ENCODE measurements at regions not wholly inside any gene's neighbourhood (a gene's known extent, or its start where the extent isn't known, plus 50 kb on each side); places are given as distances from the start of the nearest gene placed in this dataset.
"Not testable (repeated sequence)": the region's sequence is repeated elsewhere in the genome, so short reads cannot be mapped to it uniquely, and the experiment has no call there.

DNA sequence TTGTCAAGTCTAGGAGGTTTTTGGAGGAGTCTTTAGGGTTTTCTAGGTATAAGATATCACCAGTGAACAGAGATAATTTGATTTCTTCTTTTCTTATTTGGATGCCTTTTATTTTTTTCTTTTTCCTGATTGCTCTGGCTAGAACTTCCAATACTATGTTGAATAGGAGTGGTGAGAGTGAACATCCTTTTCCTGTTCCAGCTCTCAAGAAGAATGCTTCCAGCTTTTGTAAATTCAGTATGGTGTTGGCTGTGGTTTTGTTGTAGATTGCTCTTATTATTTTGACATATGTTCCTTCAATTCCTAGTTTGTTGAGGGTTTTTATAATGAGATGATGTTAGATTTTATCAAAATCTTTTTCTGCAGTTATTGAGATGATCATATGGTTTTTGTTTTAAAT is 165.6 kb upstream of the WDFY3 start:
- H3K36me3 ChIP-seq (ENCODE audit: control insufficient read depth in 1 of 2, insufficient read depth in 2 of 2, low read length in 1 of 2), result no peaks in the 10 kb centered on the region
- intact Hi-C loops (cut with DNase I), result no loop called here
- H3K9me3 ChIP-seq (ENCODE audit: control insufficient read depth, low read length), result peaks cover 3% of the 10 kb centered on the region
- no peak overlapping the region for H3K4me3 ChIP-seq (ENCODE audit: low read length in 2 of 2)
- ATAC-seq (ENCODE audit: low FRiP score) (no peak), DNase-seq (no peak)
- H3K27ac ChIP-seq (ENCODE audit: low read depth in 1 of 2, low read length in 2 of 2), result no peak overlapping the region
- no peaks in the 10 kb centered on the region for H3K4me1 ChIP-seq (ENCODE audit: control insufficient read depth in 1 of 2, insufficient read depth in 2 of 2, low read length in 2 of 2)
- no peaks in the 10 kb centered on the region for H3K27me3 ChIP-seq (ENCODE audit: control insufficient read depth in 1 of 2, insufficient read depth in 2 of 2, low read length in 1 of 2)

DNA sequence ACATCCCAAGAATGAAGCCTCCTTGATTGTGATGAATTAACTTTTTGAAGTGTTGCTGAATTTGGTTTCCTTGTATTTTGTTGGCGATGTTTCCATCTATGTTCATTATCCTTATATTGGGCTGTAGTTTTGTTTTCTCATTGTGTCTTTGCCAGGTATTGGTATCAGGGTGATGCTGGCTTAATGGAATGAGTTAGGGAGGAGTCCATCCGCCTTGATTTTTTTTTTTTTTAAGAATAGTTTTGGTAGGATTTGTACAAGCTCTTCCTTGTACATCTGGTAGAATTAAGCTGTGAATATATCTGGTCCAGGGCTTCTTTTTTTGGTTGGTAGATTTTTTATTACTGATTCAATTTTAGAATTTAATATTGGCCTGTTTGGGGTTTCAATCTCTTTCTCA is 166.1 kb upstream of the WDFY3 start:
- Histone ChIP-seq H3K36me3 (ENCODE audit: control insufficient read depth in 1 of 2, insufficient read depth in 2 of 2, low read length in 1 of 2) (no peaks in the 10 kb centered on the region), H3K9me3 (ENCODE audit: control insufficient read depth, low read length) (peaks cover 3% of the 10 kb centered on the region), H3K27me3 (ENCODE audit: control insufficient read depth in 1 of 2, insufficient read depth in 2 of 2, low read length in 1 of 2) (no peaks in the 10 kb centered on the region), H3K4me3 (ENCODE audit: low read length in 2 of 2) (no peak overlapping the region), H3K4me1 (ENCODE audit: control insufficient read depth in 1 of 2, insufficient read depth in 2 of 2, low read length in 2 of 2) (no peaks in the 10 kb centered on the region), H3K27ac (ENCODE audit: low read depth in 1 of 2, low read length in 2 of 2) (no peak overlapping the region)
- ATAC-seq (ENCODE audit: low FRiP score) (no peak), DNase-seq (no peak)
- WGBS, 2 donors, result 88 to 93% methylated on average over 2 of the region's 2 CpGs
- intact Hi-C loops (cut with DNase I), result no loop called here

DNA sequence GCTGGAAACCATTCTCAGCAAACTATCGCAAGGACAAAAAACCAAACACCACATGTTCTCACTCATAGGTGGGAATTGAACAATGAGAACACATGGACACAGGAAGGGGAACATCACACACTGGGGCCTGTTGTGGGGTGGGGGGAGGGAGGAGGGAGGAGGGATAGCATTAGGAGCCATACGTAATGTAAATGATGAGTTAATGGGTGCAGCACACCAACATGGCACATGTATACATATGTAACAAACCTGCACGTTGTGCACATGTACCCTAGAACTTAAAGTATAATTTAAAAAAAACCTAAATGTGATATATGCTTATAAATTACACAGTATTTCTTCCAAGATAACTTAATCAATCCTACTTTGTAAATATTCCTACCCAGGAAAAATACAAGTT is 173.3 kb upstream of the WDFY3 start:
- intact Hi-C loops (cut with DNase I); H3K27me3 ChIP-seq (ENCODE audit: control insufficient read depth in 1 of 2, insufficient read depth in 2 of 2, low read length in 1 of 2); H3K4me3 ChIP-seq (ENCODE audit: low read length in 2 of 2); ATAC-seq (ENCODE audit: low FRiP score); DNase-seq; H3K27ac ChIP-seq (ENCODE audit: low read depth in 1 of 2, low read length in 2 of 2); H3K4me1 ChIP-seq (ENCODE audit: control insufficient read depth in 1 of 2, insufficient read depth in 2 of 2, low read length in 2 of 2); H3K9me3 ChIP-seq (ENCODE audit: control insufficient read depth, low read length); H3K36me3 ChIP-seq (ENCODE audit: control insufficient read depth in 1 of 2, insufficient read depth in 2 of 2, low read length in 1 of 2): not testable (repeated sequence)
- 91 to 94% methylated on average over 3 of the region's 3 CpGs for WGBS, 2 donors

DNA sequence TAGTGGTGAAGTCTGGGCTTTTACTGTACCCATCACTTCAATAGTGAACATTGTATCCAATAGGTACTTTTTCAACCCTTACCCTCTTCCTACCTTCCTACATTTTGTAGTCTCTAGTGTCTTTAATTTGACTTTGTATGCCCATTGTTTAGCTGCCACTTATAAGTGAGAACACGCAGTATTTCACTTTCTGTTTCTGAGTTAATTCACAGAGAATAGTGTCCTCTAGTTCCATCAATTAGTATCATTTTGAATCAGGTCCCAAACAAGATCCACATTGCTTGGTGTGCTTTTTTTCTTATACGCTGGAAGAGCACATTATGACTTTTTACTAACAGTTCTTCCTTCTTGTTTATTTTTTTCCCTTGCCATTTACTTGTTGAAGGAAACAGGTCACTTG is 176.0 kb upstream of the WDFY3 start:
- intact Hi-C loops (cut with DNase I), result no loop called here
- no peak for ATAC-seq (ENCODE audit: low FRiP score)

DNA sequence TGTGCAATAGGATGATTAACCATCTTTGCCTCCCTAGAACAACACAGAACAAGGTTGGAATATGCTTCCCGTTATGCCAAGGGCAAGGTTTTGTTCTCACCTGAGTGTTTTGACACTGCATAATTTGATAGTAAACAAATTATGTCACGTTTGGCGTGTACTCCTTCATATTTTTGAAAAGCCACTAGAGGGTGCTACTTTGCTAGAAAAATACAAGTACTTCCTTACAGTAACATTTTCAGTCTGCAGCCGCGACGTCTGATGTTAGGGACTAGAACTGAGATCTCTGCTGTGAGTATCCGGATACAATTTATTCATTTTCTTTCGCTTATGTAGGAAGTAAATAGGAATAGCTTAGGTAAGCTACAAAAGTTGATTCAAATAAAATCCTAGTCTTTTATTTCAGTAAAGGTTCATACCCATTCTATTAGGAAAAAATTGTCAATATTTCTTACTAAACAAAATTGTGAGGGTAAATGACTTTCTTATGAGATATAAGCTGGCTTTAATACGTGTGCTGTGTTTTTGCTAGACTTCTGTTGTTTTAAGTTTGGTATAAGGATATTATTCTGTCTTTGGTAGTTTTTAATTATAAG is 181.1 kb upstream of the WDFY3 start:
- Histone ChIP-seq H3K9me3 (ENCODE audit: control insufficient read depth, low read length) (no peaks in the 10 kb centered on the region), H3K27ac (ENCODE audit: low read depth in 1 of 2, low read length in 2 of 2) (no peak overlapping the region), H3K4me1 (ENCODE audit: control insufficient read depth in 1 of 2, insufficient read depth in 2 of 2, low read length in 2 of 2) (no peaks in the 10 kb centered on the region), H3K27me3 (ENCODE audit: control insufficient read depth in 1 of 2, insufficient read depth in 2 of 2, low read length in 1 of 2) (no peaks in the 10 kb centered on the region), H3K36me3 (ENCODE audit: control insufficient read depth in 1 of 2, insufficient read depth in 2 of 2, low read length in 1 of 2) (no peaks in the 10 kb centered on the region), H3K4me3 (ENCODE audit: low read length in 2 of 2) (no peak overlapping the region)
- DNase-seq (peak in 1 of 2 donors; percentile 61), ATAC-seq (ENCODE audit: low FRiP score) (peak; percentile 71)
- intact Hi-C loops (cut with DNase I), result loop anchor here (5.0 kb wide), 2 partner anchors 600 to 895 kb away; no protein-coding TSS in a partner anchor
- WGBS, 2 donors, result 5 to 6% methylated on average over 9 of the region's 9 CpGs

More for the DNA sequence above, 176.0 kb upstream of the WDFY3 start:
- Histone ChIP-seq H3K9me3 (ENCODE audit: control insufficient read depth, low read length) (no peaks in the 10 kb centered on the region), H3K4me3 (ENCODE audit: low read length in 2 of 2) (no peak overlapping the region), H3K27me3 (ENCODE audit: control insufficient read depth in 1 of 2, insufficient read depth in 2 of 2, low read length in 1 of 2) (no peaks in the 10 kb centered on the region), H3K36me3 (ENCODE audit: control insufficient read depth in 1 of 2, insufficient read depth in 2 of 2, low read length in 1 of 2) (no peaks in the 10 kb centered on the region), H3K27ac (ENCODE audit: low read depth in 1 of 2, low read length in 2 of 2) (no peak overlapping the region), H3K4me1 (ENCODE audit: control insufficient read depth in 1 of 2, insufficient read depth in 2 of 2, low read length in 2 of 2) (no peaks in the 10 kb centered on the region)
- no peak for DNase-seq
- WGBS, 2 donors, result 76 to 77% methylated on average over 2 of the region's 2 CpGs

DNA sequence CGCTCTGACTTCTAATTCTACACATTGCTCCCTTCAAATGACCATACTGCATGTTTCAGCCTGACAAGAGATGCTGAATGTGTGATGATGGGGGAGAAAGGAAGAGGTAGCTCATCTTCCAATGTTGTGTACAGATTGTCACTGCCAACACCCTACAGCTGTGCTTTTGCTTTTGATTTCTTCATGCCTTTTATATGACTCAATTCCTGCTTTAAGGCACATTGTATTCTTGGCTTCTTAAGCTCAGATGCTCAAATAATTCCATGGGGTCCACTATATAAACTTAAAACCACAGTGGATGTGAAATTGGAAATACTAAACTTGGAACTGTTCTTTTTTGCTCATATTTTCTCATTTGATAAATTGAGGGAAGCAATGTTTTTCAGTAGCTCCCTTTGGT is 183.2 kb upstream of the WDFY3 start:
- no peak for ATAC-seq (ENCODE audit: low FRiP score)

DNA sequence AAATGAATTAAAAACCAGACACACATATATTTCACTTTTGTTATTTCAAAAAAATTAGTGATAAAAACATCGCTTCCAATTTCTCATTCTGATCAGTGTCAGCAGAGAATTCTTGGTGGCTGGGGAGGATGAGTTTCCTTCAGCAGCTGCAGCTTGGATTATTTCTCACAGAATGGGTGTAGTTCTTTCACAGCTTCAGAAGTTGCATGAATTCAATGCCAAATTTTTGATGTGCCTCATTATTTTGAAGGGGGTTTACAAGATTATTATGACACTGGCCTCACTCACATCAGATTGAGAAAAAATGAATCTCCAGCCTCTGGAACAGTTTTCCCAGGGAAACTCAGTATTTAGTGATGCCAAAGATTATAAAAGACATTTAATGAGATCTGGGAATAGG is 184.9 kb upstream of the WDFY3 start:
- Histone ChIP-seq H3K4me3 (ENCODE audit: low read length in 2 of 2) (no peak overlapping the region), H3K4me1 (ENCODE audit: control insufficient read depth in 1 of 2, insufficient read depth in 2 of 2, low read length in 2 of 2) (no peaks in the 10 kb centered on the region), H3K36me3 (ENCODE audit: control insufficient read depth in 1 of 2, insufficient read depth in 2 of 2, low read length in 1 of 2) (no peaks in the 10 kb centered on the region), H3K27ac (ENCODE audit: low read depth in 1 of 2, low read length in 2 of 2) (no peak overlapping the region), H3K27me3 (ENCODE audit: control insufficient read depth in 1 of 2, insufficient read depth in 2 of 2, low read length in 1 of 2) (no peaks in the 10 kb centered on the region), H3K9me3 (ENCODE audit: control insufficient read depth, low read length) (no peaks in the 10 kb centered on the region)
- ATAC-seq (ENCODE audit: low FRiP score), result no peak
- intact Hi-C loops (cut with DNase I), result loop anchor here (5.0 kb wide), 2 partner anchors 596 to 896 kb away; no protein-coding TSS in a partner anchor
- 91 to 97% methylated on average over 1 of the region's 1 CpG for WGBS, 2 donors
- no peak for DNase-seq

More for the DNA sequence above, 183.2 kb upstream of the WDFY3 start:
- WGBS, 2 donors, result 88 to 92% methylated on average over 1 of the region's 1 CpG
- no peak for DNase-seq
- intact Hi-C loops (cut with DNase I), result loop anchor here (5.0 kb wide), 3 partner anchors 598 to 898 kb away; no protein-coding TSS in a partner anchor
- Histone ChIP-seq H3K27me3 (ENCODE audit: control insufficient read depth in 1 of 2, insufficient read depth in 2 of 2, low read length in 1 of 2) (no peaks in the 10 kb centered on the region), H3K36me3 (ENCODE audit: control insufficient read depth in 1 of 2, insufficient read depth in 2 of 2, low read length in 1 of 2) (no peaks in the 10 kb centered on the region), H3K4me3 (ENCODE audit: low read length in 2 of 2) (no peak overlapping the region), H3K27ac (ENCODE audit: low read depth in 1 of 2, low read length in 2 of 2) (no peak overlapping the region), H3K9me3 (ENCODE audit: control insufficient read depth, low read length) (no peaks in the 10 kb centered on the region), H3K4me1 (ENCODE audit: control insufficient read depth in 1 of 2, insufficient read depth in 2 of 2, low read length in 2 of 2) (no peaks in the 10 kb centered on the region)

DNA sequence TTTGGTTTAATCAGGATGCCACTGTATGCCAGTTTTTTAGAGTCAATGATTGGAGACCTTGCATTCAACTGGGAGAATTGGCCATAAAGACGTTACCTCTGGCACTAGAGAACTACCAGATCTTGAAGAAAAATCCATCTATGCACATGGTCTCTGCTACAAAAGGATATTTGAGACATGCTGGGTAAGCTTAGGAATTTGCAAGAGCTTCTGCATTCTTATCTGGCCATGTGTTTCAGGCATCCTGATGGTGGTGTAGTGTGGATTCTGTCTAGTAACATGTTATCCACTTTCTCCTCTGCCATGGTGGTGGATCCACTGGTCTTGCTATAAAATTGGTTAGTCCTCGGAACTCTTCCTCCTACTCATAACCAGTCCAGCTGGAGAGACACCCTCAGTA is 185.3 kb upstream of the WDFY3 start:
- Histone ChIP-seq H3K27ac (ENCODE audit: low read depth in 1 of 2, low read length in 2 of 2) (no peak overlapping the region), H3K4me1 (ENCODE audit: control insufficient read depth in 1 of 2, insufficient read depth in 2 of 2, low read length in 2 of 2) (no peaks in the 10 kb centered on the region), H3K4me3 (ENCODE audit: low read length in 2 of 2) (no peak overlapping the region), H3K36me3 (ENCODE audit: control insufficient read depth in 1 of 2, insufficient read depth in 2 of 2, low read length in 1 of 2) (no peaks in the 10 kb centered on the region), H3K9me3 (ENCODE audit: control insufficient read depth, low read length) (no peaks in the 10 kb centered on the region), H3K27me3 (ENCODE audit: control insufficient read depth in 1 of 2, insufficient read depth in 2 of 2, low read length in 1 of 2) (no peaks in the 10 kb centered on the region)
- intact Hi-C loops (cut with DNase I), result loop anchor here (5.0 kb wide), 2 partner anchors 596 to 896 kb away; no protein-coding TSS in a partner anchor
- ATAC-seq (ENCODE audit: low FRiP score) (no peak), DNase-seq (no peak)
- 82 to 86% methylated on average over 2 of the region's 2 CpGs for WGBS, 2 donors

DNA sequence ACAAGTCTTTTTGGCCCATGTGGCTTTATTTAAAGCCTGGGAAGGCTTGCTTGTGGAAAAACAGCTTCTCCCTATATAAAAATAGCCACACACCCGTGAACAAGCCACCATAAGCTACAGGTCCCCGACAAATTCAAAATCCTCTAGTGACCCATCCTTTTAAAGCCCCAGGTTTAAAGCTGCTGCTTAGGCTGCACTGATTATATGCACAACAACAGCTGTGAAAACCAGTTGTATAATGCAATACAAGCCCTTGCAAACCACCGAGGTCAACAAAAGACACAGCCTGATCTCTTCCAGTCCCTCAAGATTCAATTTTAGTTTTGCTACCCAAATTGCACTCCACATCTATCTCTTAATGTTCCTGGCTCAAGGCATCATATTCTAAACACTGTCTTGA is 186.0 kb upstream of the WDFY3 start:
- intact Hi-C loops (cut with DNase I), result loop anchor here (5.0 kb wide), 2 partner anchors 595 to 895 kb away; no protein-coding TSS in a partner anchor
- no peak for DNase-seq
- Histone ChIP-seq H3K4me1 (ENCODE audit: control insufficient read depth in 1 of 2, insufficient read depth in 2 of 2, low read length in 2 of 2) (no peaks in the 10 kb centered on the region), H3K27ac (ENCODE audit: low read depth in 1 of 2, low read length in 2 of 2) (no peak overlapping the region), H3K27me3 (ENCODE audit: control insufficient read depth in 1 of 2, insufficient read depth in 2 of 2, low read length in 1 of 2) (no peaks in the 10 kb centered on the region), H3K36me3 (ENCODE audit: control insufficient read depth in 1 of 2, insufficient read depth in 2 of 2, low read length in 1 of 2) (no peaks in the 10 kb centered on the region), H3K9me3 (ENCODE audit: control insufficient read depth, low read length) (no peaks in the 10 kb centered on the region), H3K4me3 (ENCODE audit: low read length in 2 of 2) (no peak overlapping the region)
- WGBS, 2 donors, result 47 to 62% methylated on average over 3 of the region's 3 CpGs
- no peak for ATAC-seq (ENCODE audit: low FRiP score)
